Endothelial cell of umbilical vein (primary cell): ENCODE measurements at regions not wholly inside any gene's neighbourhood (a gene's known extent, or its start where the extent isn't known, plus 50 kb on each side); places are given as distances from the start of the nearest gene placed in this dataset.

ENCODE experiments used
- BruUV-seq: library from RNA; stranded (reverse); fragments of 400-500 nt; replicated peaks from 2 replicates; lab custom pipeline; 2021; lab: Mats Ljungman, UMichigan
- CTCF ChIA-PET: fragments of 300-600, 350-600 bp; sonication (Branson Sonifier 250); formaldehyde crosslinking; loops from one replicate; lab custom pipeline; 2021; ENCODE audit warnings: antibody characterized with exemption, inconsistent platforms; lab: Charles Lee
- POLR2A ChIA-PET: fragments of 300-600, 350-600 bp; sonication (Branson Sonifier 250); formaldehyde crosslinking; loops from one replicate; lab custom pipeline; 2021; ENCODE audit warnings: antibody characterized with exemption, inconsistent platforms; lab: Charles Lee
- DNase-seq: peaks from one replicate; pipeline ENCODE4 v3.0.0-alpha.2; 2011; ENCODE audit warnings: low read depth, low spot score
- FAIRE-seq: peaks from 2 replicates; lab custom pipeline; 2011; peaks lifted over from hg19 to GRCh38; lab: Jason Lieb, UNC
- H2AFZ ChIP-seq: 2 replicates; pipeline ENCODE4 v1.6.0; 2012; ENCODE audit warnings: low read depth, low read length, control low read depth, inconsistent platforms
- H3K27ac ChIP-seq: 2 replicates; pipeline ENCODE4 v1.5.1; 2011; ENCODE audit warnings: low read depth, mild to moderate bottlenecking, control low read depth, low read length, moderate library complexity; ENCODE audit not compliant: insufficient read depth
- H3K27me3 ChIP-seq, 2 experiments: 2 replicates each; pipeline versions ENCODE4 v1.6.0 to v1.6.1; 2011; ENCODE audit warnings: low read length in 2 of 2, mixed read lengths in 1 of 2; ENCODE audit not compliant: control insufficient read depth in 2 of 2, insufficient read depth in 2 of 2
- H3K36me3 ChIP-seq, 2 experiments: 2 replicates in 1 of 2; 3 replicates in 1 of 2; pipeline ENCODE4 v1.5.1; 2011; ENCODE audit warnings: low read length in 2 of 2, mild to moderate bottlenecking in 1 of 2, moderate library complexity in 1 of 2; ENCODE audit not compliant: control insufficient read depth in 2 of 2, insufficient read depth in 2 of 2; ENCODE audit errors: extremely low read depth in 1 of 2
- H3K4me1 ChIP-seq: 3 replicates; pipeline ENCODE4 v1.5.1; 2011; ENCODE audit warnings: mild to moderate bottlenecking, low read length; ENCODE audit not compliant: control insufficient read depth, insufficient read depth; ENCODE audit errors: extremely low read depth
- H3K4me2 ChIP-seq: 2 replicates; pipeline ENCODE4 v1.6.1; 2011; ENCODE audit warnings: low read length, control low read depth, mixed read lengths; ENCODE audit not compliant: insufficient read depth
- H3K4me3 ChIP-seq, 3 experiments: fragments of 200-600 bp in 1 of 3; sonication (generic), shearing (Covaris generic) in 1 of 3; replicated peaks in 1 of 3; 2 replicates each; pipeline ENCODE4 v1.5.1; 2011 to 2016; ENCODE audit warnings: control low read depth in 3 of 3, low read length in 3 of 3, mild to moderate bottlenecking in 2 of 3, inconsistent platforms in 1 of 3, low read depth in 1 of 3, moderate library complexity in 1 of 3; ENCODE audit not compliant: insufficient read depth in 1 of 3
- H3K79me2 ChIP-seq: 2 replicates; pipeline ENCODE4 v1.6.0; 2012; ENCODE audit warnings: low read length, inconsistent platforms; ENCODE audit not compliant: control insufficient read depth, insufficient read depth
- H3K9ac ChIP-seq: replicated peaks from 2 replicates; pipeline ENCODE3; 2011; ENCODE audit warnings: low read length, control low read depth; ENCODE audit not compliant: insufficient read depth; ENCODE audit errors: extremely low read depth
- H3K9me1 ChIP-seq: replicated peaks from 3 replicates; pipeline ENCODE4 v1.6.0; 2011; ENCODE audit warnings: mild to moderate bottlenecking, low read length; ENCODE audit not compliant: control insufficient read depth, insufficient read depth; ENCODE audit errors: extremely low read depth
- H3K9me3 ChIP-seq: replicated peaks from 2 replicates; pipeline ENCODE4 v1.5.1; 2012; ENCODE audit warnings: low read length, inconsistent platforms; ENCODE audit not compliant: control insufficient read depth, insufficient read depth
- H4K20me1 ChIP-seq: replicated peaks from 2 replicates; pipeline ENCODE3; 2011; ENCODE audit warnings: mild to moderate bottlenecking, low read length; ENCODE audit not compliant: control insufficient read depth, insufficient read depth; ENCODE audit errors: extremely low read depth
- EZH2 ChIP-seq: IDR thresholded peaks from 2 replicates; pipeline ENCODE4 v1.6.1; 2012; ENCODE audit warnings: borderline replicate concordance, low read depth, mild to moderate bottlenecking, moderate library complexity, low read length, inconsistent platforms; ENCODE audit not compliant: severe bottlenecking
- FOS ChIP-seq: IDR thresholded peaks from 2 replicates; pipeline ENCODE4 v1.6.1; 2011; ENCODE audit warnings: mild to moderate bottlenecking, low read length, moderate library complexity, borderline replicate concordance; ENCODE audit not compliant: insufficient read depth
- GATA2 ChIP-seq: IDR thresholded peaks from 2 replicates; pipeline ENCODE4 v1.7.0; 2011; ENCODE audit warnings: low read depth, mild to moderate bottlenecking, moderate library complexity, mixed read lengths, low read length; ENCODE audit not compliant: insufficient read length, insufficient read depth
- JUN ChIP-seq: IDR thresholded peaks from 2 replicates; pipeline ENCODE4 v1.6.1; 2011; ENCODE audit warnings: borderline replicate concordance, low read depth; ENCODE audit not compliant: insufficient read length, insufficient read depth
- MYC ChIP-seq: IDR thresholded peaks from one replicate; pipeline ENCODE4 v1.6.1; 2011; ENCODE audit warnings: mild to moderate bottlenecking, low read depth, low read length
- POLR2A ChIP-seq: IDR thresholded peaks from 2 replicates; pipeline ENCODE4 v1.6.1; 2012; ENCODE audit warnings: low read depth, mild to moderate bottlenecking, control low read depth, low read length
- POLR2AphosphoS5 ChIP-seq: IDR thresholded peaks from 2 replicates; pipeline ENCODE4 v1.6.1; 2012; ENCODE audit warnings: low read depth, mild to moderate bottlenecking, control low read depth, low read length, moderate library complexity; ENCODE audit not compliant: insufficient read depth
- dilution Hi-C: fragments of 300-500 bp; cut with MboI; formaldehyde crosslinking; loops from one replicate; pipeline ENCODE4 v1.15.0; 2019; ENCODE audit warnings: low sequenced_read_pairs; ENCODE audit not compliant: extremely low pct_ligation_motif_present
- intact Hi-C: fragments of 100-400 bp; cut with micrococcal nuclease; formaldehyde crosslinking; loops from one replicate; pipeline ENCODE4 v1.10.0; 2022
- TF ChIP-seq, protein P1 (sequence below): IDR thresholded peaks from 2 replicates; pipeline ENCODE4 v1.6.1; 2011; ENCODE audit not compliant: insufficient read depth, insufficient read length
- TF ChIP-seq, protein P2 (sequence below), 2 donors: IDR thresholded peaks; 1 replicate in 1 of 2; 2 replicates in 1 of 2; pipeline ENCODE4 v1.5.1; 2011; ENCODE audit warnings: low read length in 2 of 2, mild to moderate bottlenecking in 2 of 2, moderate library complexity in 2 of 2, control low read depth in 1 of 2, inconsistent platforms in 1 of 2, low read depth in 1 of 2; ENCODE audit not compliant: insufficient read depth in 1 of 2; ENCODE audit errors: extremely low read depth in 1 of 2

DNA sequence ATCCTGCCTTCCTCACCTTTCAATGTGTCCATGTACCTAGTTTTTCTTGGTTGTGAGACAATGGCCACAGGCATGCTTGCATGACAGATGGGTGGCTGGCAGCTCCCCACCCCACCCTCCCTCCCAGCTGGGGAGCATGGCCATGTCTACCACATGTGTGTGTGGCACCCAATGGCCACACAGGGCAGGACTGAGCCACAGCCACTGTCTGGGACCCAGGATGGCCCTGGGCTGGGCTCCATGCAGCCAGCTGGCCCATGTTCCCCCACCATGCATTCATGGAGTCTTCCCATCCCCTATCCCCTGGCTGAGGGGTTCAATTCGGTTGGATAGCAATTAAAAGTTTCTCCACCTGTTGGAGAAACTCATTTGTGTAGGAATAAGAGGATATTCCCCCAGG lies 566.0 kb upstream of the USP15 start:
- Histone ChIP-seq H3K27me3 (no peaks in the 10 kb centered on the region), H3K4me2 (no peak overlapping the region), H3K27ac (no peak overlapping the region), H2AFZ (no peak overlapping the region), H3K4me3 (no peak overlapping the region), H3K9me1 (no peaks in the 10 kb centered on the region), H3K36me3 (no peaks in the 10 kb centered on the region), H3K4me1 (no peaks in the 10 kb centered on the region), H4K20me1 (no peaks in the 10 kb centered on the region), H3K9ac (no peak overlapping the region), H3K9me3 (peaks cover 4% of the 10 kb centered on the region), H3K79me2 (no peaks in the 10 kb centered on the region)
- intact Hi-C loops (no loop called here), dilution Hi-C loops (no loop called here)
- TF ChIP-seq JUN (no peak), POLR2A (no peak), FOS (no peak), MYC (no peak), GATA2 (no peak), EZH2 (no peak), POLR2AphosphoS5 (no peak)
- TF ChIP-seq, protein P1, sequence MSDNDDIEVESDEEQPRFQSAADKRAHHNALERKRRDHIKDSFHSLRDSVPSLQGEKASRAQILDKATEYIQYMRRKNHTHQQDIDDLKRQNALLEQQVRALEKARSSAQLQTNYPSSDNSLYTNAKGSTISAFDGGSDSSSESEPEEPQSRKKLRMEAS, result no peak
- TF ChIP-seq, protein P2, sequence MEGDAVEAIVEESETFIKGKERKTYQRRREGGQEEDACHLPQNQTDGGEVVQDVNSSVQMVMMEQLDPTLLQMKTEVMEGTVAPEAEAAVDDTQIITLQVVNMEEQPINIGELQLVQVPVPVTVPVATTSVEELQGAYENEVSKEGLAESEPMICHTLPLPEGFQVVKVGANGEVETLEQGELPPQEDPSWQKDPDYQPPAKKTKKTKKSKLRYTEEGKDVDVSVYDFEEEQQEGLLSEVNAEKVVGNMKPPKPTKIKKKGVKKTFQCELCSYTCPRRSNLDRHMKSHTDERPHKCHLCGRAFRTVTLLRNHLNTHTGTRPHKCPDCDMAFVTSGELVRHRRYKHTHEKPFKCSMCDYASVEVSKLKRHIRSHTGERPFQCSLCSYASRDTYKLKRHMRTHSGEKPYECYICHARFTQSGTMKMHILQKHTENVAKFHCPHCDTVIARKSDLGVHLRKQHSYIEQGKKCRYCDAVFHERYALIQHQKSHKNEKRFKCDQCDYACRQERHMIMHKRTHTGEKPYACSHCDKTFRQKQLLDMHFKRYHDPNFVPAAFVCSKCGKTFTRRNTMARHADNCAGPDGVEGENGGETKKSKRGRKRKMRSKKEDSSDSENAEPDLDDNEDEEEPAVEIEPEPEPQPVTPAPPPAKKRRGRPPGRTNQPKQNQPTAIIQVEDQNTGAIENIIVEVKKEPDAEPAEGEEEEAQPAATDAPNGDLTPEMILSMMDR (IDR thresholded peaks at IDR 0.05; ENCODE audit: extremely low read depth in 1 of 2, insufficient read depth in 1 of 2, low read depth in 1 of 2, low read length in 2 of 2), result no peak
- DNase-seq, result no peak
- no TSS peak for BruUV-seq
- POLR2A ChIA-PET, result no interaction called here
- FAIRE-seq, result no peak
- CTCF ChIA-PET, result no interaction called here
